Heart left ventricle (tissue), 13 donors: ENCODE measurements at regions not wholly inside any gene's neighbourhood (a gene's known extent, or its start where the extent isn't known, plus 50 kb on each side); places are given as distances from the start of the nearest gene placed in this dataset.

Source experiments
- POLR2A ChIP-seq, 2 donors: fragments of 450-650 bp; IDR thresholded peaks; one replicate each; pipeline ENCODE4 v1.6.1; 2017; ENCODE audit warnings: antibody characterized with exemption in 2 of 2, mild to moderate bottlenecking in 2 of 2, moderate library complexity in 2 of 2
- TF ChIP-seq, protein P1 (sequence below), 12 donors: fragments of 200-600 bp; sonication (generic) in 4 of 12; IDR thresholded peaks; one replicate each; pipeline versions ENCODE4 v1.5.0 to v1.8.0; 2018 to 2022; ENCODE audit warnings: antibody characterized with exemption in 12 of 12, mild to moderate bottlenecking in 5 of 12
- donor health status: ischemic (EF 13 %, LVEDD 7.1; RV severe dilation, severe dysfunction).
- donor health status: DM: no; HTN: yes; CAD: no.
- donor health status: DM: no; HTN: no; CAD: no.
- donor health status: ischemic (EF 25% LVEDD 6.9; RV normal size, moderate dysfunction).
- donor health status: ischemic (EF 25% LVEDD 5.7; RV mildly dilated, moderate dysfunction).
- donor health status: ischemic (EF 35%, LVEDD 5.7; RV mildly dilated, moderate dysfunction).
- donor health status: nonischemic (EF 11% LVEDD 7.7; RV severe dilation, severe dysfunction).
- donor health status: DM: yes; HTN: yes; CAD: no.
- donor health status: PGD.
- donor health status: ischemic (EF 29% LVEDD 5.4; RV normal size, mild dysfunction).
- donor health status: nonischemic (EF 23%, LVEDD 6.1; RV moderate dilation, normal function).

DNA sequence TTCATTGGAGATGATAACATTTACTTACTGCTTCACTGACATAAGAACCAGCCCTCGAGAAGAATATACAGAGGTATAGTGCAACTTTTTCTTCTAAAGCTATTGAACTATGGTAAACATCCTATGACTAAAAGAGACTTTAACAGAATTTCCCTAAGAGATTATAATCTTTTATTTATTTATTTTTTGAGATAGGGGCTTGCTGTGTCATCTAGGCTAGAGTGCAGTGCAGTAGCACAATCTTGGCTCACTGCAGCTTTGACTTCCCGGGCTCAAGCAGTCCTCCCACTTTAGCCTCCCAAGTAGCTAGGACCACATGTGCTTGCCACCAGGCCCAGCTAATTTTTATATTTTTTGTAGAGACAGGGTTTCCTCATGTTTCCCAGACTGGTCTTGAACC lies 258.5 kb upstream of the FERD3L start:
- no peak for TF ChIP-seq POLR2A (IDR thresholded peaks at IDR 0.05)
- TF ChIP-seq, protein P1, sequence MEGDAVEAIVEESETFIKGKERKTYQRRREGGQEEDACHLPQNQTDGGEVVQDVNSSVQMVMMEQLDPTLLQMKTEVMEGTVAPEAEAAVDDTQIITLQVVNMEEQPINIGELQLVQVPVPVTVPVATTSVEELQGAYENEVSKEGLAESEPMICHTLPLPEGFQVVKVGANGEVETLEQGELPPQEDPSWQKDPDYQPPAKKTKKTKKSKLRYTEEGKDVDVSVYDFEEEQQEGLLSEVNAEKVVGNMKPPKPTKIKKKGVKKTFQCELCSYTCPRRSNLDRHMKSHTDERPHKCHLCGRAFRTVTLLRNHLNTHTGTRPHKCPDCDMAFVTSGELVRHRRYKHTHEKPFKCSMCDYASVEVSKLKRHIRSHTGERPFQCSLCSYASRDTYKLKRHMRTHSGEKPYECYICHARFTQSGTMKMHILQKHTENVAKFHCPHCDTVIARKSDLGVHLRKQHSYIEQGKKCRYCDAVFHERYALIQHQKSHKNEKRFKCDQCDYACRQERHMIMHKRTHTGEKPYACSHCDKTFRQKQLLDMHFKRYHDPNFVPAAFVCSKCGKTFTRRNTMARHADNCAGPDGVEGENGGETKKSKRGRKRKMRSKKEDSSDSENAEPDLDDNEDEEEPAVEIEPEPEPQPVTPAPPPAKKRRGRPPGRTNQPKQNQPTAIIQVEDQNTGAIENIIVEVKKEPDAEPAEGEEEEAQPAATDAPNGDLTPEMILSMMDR (IDR thresholded peaks at IDR 0.05): no peak
